Activated CD4-positive, alpha-beta T cell treated with anti-CD3 and anti-CD28 coated beads for 36 hours (primary cell): ENCODE measurements at regions not wholly inside any gene's neighbourhood (a gene's known extent, or its start where the extent isn't known, plus 50 kb on each side); places are given as distances from the start of the nearest gene placed in this dataset.
A peak's percentile ranks its signal among the peaks of the same experiment; 100 is the strongest.

Experiments used
- ATAC-seq: fragments of 200-7000 bp; cut with Tn5 transposase; one replicate; pipeline ENCODE4 v1.10.0; 2021; ENCODE audit warnings: mild to moderate bottlenecking, moderate library complexity
- CTCF ChIA-PET: fragments of 350-600 bp; sonication (Branson Sonifier 250); formaldehyde crosslinking; loops from one replicate; lab custom pipeline; 2021; ENCODE audit warnings: antibody characterized with exemption; lab: Charles Lee
- POLR2A ChIA-PET: fragments of 350-600 bp; sonication (Branson Sonifier 250); formaldehyde crosslinking; loops from one replicate; lab custom pipeline; 2021; ENCODE audit warnings: antibody characterized with exemption, inconsistent platforms; lab: Charles Lee
- DNase-seq: peaks from one replicate; pipeline ENCODE4 v3.0.0-alpha.2; 2020
- H3K27ac Mint-ChIP-seq: one replicate; pipeline ENCODE4 v1.8.0; 2021; ENCODE audit warnings: mixed read lengths
- H3K27me3 Mint-ChIP-seq: one replicate; pipeline ENCODE4 v1.8.0; 2021; ENCODE audit warnings: mixed read lengths
- H3K36me3 Mint-ChIP-seq: one replicate; pipeline ENCODE4 v1.8.0; 2021; ENCODE audit warnings: low read depth, mixed read lengths
- H3K4me1 Mint-ChIP-seq: one replicate; pipeline ENCODE4 v1.8.0; 2021; ENCODE audit warnings: mixed read lengths
- H3K4me3 Mint-ChIP-seq: one replicate; pipeline ENCODE4 v1.8.0; 2021; ENCODE audit warnings: mild to moderate bottlenecking, moderate library complexity, mixed read lengths
- H3K9me3 Mint-ChIP-seq: one replicate; pipeline ENCODE4 v1.8.0; 2021; ENCODE audit warnings: low read depth, mixed read lengths
- intact Hi-C, 2 experiments: fragments of 100-400 bp; cut with DNase I in 1 of 2; cut with micrococcal nuclease in 1 of 2; formaldehyde crosslinking; loops; one replicate each; pipeline versions ENCODE4 v1.14.2 to v1.15.1; 2022 to 2024; cut with DNase I, micrococcal nuclease

DNA sequence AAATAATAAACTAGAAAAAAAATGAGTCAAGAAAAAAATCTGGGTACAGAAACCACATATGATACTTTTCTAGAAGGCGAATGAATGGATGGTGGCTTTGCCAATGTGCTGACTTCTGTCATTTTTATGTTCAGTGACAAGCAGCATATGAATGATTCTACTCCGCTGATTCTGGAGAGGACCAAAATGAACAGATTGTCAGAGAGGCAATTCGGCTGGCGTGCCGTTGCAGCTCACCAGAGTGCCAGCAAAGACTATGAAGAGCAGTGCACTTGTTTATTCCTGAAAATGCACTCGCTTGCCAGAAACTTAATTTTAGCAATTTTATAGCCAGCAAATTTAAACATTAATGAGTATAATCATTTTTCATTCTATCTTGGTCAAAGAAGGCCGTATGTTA lies 105.9 kb upstream of the NYAP2 start:
- CTCF ChIA-PET = interaction anchor here (1.0 kb wide), 1 partner anchor 12 kb away, joined by 5 read pairs; no protein-coding TSS in a partner anchor
- DNase-seq (no peak), ATAC-seq (no peak)
- H3K27me3 Mint-ChIP-seq = no peaks in the 10 kb centered on the region
- H3K36me3 Mint-ChIP-seq = no peaks in the 10 kb centered on the region
- no peak overlapping the region for H3K27ac Mint-ChIP-seq
- no peaks in the 10 kb centered on the region for H3K9me3 Mint-ChIP-seq
- no peak overlapping the region for H3K4me3 Mint-ChIP-seq
- intact Hi-C loops = no loop called here
- POLR2A ChIA-PET = no interaction called here
- H3K4me1 Mint-ChIP-seq = no peaks in the 10 kb centered on the region

DNA sequence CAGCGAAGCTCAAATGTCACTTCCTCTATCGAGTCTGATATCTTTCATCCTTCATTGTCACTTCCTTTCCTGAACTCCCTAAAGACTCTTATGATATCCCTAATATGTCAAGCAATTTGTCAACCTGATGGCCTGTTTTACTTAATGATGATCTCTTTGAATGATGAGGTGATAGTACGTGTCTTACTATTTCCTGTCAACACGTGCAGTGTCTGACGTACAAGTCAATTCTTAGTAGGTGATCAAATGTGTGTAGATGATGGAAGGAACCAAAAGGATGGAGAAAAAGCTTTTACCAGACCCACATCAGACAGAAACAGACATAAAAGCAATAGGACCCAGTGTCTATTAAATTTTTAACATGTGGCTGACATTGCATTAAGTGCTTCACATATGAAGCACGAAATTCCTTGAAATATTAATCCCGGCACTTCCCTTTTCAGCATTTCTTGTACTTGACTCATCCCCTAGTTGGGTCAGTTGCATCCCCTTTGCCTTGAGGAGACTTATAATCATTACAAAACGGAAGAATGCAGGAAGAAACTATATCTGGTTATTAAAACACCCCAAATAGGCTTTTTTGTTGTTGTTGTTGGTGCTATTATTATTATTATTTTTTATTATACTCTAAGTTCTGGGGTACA lies 108.6 kb upstream of the NYAP2 start:
- DNase-seq (no peak), ATAC-seq (no peak)
- POLR2A ChIA-PET = no interaction called here
- CTCF ChIA-PET = interaction anchor here (0.8 kb wide), 1 partner anchor 34 kb away, joined by 3 read pairs; no protein-coding TSS in a partner anchor
- Mint-ChIP-seq H3K9me3 (no peaks in the 10 kb centered on the region), H3K27me3 (no peaks in the 10 kb centered on the region), H3K4me1 (no peaks in the 10 kb centered on the region), H3K4me3 (no peak overlapping the region), H3K36me3 (no peaks in the 10 kb centered on the region), H3K27ac (no peak overlapping the region)
- intact Hi-C loops = no loop called here

DNA sequence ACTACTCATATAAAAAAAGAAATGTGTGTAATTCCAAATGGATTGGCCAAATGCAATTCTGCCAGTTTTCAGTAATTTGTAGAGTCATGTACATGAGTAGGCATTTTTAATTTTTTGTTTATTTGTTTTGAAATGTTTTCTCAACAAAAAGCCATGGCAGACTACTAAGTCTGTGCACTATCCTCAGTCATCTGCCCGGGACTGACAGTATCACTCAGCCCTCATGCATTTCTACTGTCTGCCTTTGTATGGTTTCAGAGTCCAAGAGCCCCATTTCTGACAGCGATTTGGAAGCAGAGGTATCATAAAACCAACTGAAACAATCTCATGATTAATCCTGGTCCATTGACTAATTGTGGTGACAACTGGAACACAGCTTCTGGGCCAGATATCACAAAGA lies 109.9 kb upstream of the NYAP2 start:
- CTCF ChIA-PET = no interaction called here
- Mint-ChIP-seq H3K9me3 (no peaks in the 10 kb centered on the region), H3K27me3 (no peaks in the 10 kb centered on the region), H3K27ac (no peak overlapping the region), H3K4me3 (no peak overlapping the region), H3K36me3 (no peaks in the 10 kb centered on the region), H3K4me1 (no peaks in the 10 kb centered on the region)
- DNase-seq (no peak), ATAC-seq (no peak)
- POLR2A ChIA-PET = no interaction called here
- intact Hi-C loops = no loop called here

DNA sequence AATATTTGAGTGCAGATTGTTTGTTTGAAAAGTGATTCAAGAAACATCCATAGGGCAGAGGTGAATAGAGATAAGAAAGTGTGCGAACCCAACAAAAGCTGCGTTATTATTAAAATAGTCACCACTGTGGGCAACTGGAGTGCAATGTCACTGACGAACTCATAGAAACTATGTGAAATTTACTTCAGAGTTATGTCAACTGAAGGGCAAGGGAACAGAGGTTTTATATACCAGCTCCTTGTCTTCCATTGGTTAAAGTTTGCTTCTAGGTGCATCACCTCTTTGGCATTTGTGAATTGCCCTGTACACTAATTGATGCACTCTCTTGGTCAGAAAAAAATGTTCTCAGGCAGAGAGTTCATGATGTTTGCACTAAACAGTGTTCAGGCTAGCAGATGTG lies 110.5 kb upstream of the NYAP2 start:
- DNase-seq (no peak), ATAC-seq (no peak)
- intact Hi-C loops = no loop called here
- Mint-ChIP-seq H3K9me3 (no peaks in the 10 kb centered on the region), H3K4me3 (no peak overlapping the region), H3K27ac (no peak overlapping the region), H3K36me3 (no peaks in the 10 kb centered on the region), H3K4me1 (no peaks in the 10 kb centered on the region), H3K27me3 (no peaks in the 10 kb centered on the region)
- CTCF ChIA-PET = no interaction called here
- POLR2A ChIA-PET = interaction anchor here (0.6 kb wide), 1 partner anchor 93 kb away, joined by 6 read pairs; no protein-coding TSS in a partner anchor

DNA sequence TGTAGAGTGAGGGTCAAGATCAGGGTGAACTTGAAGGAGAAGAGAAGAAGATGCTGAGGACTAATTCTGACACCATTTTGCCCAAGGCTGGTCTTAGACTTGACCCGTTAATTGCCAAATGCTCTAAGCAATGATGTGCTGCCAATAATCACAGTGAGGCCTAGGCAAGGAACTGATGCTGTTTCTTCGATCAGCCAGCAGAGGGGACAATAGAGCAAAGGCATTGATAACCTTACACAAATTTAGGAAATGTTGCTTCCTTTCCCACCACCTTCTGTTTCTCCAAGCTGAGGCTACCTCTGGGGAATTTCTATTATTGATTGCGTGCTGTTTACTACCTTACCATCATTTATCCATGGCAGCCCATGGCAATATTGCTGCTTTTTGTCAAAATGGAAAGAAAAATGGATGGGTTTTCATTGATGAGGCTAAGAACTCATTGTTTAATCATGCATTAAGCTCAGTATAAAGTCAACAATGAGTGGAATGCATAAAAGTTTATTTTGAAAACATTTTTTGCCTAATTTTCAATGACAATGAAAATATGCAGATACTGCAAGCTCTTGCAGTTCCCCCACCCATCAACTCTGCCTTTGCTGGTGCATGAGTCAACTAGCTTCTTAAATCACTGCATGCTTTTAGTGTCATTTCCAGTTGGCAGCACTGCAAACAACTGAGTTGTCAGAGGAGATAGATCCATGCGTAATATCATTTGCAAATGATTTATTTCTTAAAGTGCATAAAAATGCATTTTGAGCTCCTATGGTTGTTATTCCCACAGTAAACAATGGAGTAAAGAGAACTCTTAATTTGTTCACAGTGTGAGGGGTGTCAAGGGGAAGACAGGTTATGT lies 116.4 kb upstream of the NYAP2 start:
- no peaks in the 10 kb centered on the region for H3K9me3 Mint-ChIP-seq
- no peak overlapping the region for H3K27ac Mint-ChIP-seq
- DNase-seq (peak; percentile 25), ATAC-seq (peak; percentile 73)
- H3K27me3 Mint-ChIP-seq = no peaks in the 10 kb centered on the region
- ChIA-PET CTCF (interaction anchor here (0.6 to 5.2 kb wide), 17 partner anchors 10 to 1510 kb away, joined by 3 to 45 read pairs (median 3); no protein-coding TSS in a partner anchor), POLR2A (no interaction called here)
- no peaks in the 10 kb centered on the region for H3K36me3 Mint-ChIP-seq
- H3K4me1 Mint-ChIP-seq = no peaks in the 10 kb centered on the region
- intact Hi-C loops = loop anchor here (1.0 kb wide), 1 partner anchor 377 kb away; no protein-coding TSS in a partner anchor
- H3K4me3 Mint-ChIP-seq = no peak overlapping the region

DNA sequence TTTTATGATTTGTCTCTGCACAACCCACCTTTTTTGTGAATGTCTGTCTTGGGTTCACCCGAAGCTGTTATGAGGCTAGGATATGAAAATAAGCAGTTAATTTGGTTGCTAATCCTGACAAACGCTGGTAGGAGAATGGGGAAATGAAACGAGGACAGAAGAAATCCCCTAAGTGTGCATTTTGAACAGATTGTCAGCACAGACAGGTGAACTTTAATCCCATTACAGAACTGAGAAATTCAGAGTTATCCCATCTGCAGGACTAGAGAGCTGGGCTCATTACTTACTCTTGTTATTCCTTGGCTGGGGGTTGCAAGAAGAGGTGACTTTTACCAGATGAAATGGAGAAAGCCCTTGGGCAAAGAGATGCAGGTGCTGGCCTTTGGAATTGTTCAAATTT lies 123.3 kb upstream of the NYAP2 start:
- H3K27ac Mint-ChIP-seq = no peak overlapping the region
- DNase-seq (no peak), ATAC-seq (no peak)
- intact Hi-C loops = no loop called here
- H3K36me3 Mint-ChIP-seq = peaks cover 2% of the 10 kb centered on the region
- CTCF ChIA-PET = no interaction called here
- H3K4me3 Mint-ChIP-seq = no peak overlapping the region
- H3K4me1 Mint-ChIP-seq = no peaks in the 10 kb centered on the region
- H3K9me3 Mint-ChIP-seq = peaks cover 12% of the 10 kb centered on the region
- H3K27me3 Mint-ChIP-seq = no peaks in the 10 kb centered on the region
- POLR2A ChIA-PET = no interaction called here

DNA sequence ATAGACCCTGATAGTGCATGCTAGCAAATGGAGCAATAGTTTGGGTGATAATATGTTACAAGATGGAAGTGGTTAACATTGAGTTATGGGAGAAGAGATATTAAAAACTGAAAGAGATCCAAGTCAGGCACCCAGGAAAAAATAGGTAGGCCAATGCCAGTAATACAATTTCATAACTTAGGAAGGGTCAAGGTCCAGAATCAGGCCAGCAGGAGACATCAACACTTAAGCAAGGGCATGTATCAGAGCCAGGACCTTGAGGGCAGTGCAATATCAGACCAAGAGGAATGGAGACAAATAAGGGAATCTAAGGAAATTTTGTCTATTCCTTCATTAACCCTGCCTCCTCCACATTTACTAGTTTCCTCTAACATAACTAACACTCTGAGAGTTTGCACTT lies 124.1 kb upstream of the NYAP2 start:
- H3K4me1 Mint-ChIP-seq = no peaks in the 10 kb centered on the region
- ATAC-seq = no peak
- CTCF ChIA-PET = no interaction called here
- H3K27me3 Mint-ChIP-seq = no peaks in the 10 kb centered on the region
- POLR2A ChIA-PET = no interaction called here
- no peak overlapping the region for H3K27ac Mint-ChIP-seq
- H3K36me3 Mint-ChIP-seq = peaks cover 2% of the 10 kb centered on the region
- intact Hi-C loops = no loop called here
- H3K9me3 Mint-ChIP-seq = peaks cover 12% of the 10 kb centered on the region
- no peak overlapping the region for H3K4me3 Mint-ChIP-seq
- DNase-seq = no peak

DNA sequence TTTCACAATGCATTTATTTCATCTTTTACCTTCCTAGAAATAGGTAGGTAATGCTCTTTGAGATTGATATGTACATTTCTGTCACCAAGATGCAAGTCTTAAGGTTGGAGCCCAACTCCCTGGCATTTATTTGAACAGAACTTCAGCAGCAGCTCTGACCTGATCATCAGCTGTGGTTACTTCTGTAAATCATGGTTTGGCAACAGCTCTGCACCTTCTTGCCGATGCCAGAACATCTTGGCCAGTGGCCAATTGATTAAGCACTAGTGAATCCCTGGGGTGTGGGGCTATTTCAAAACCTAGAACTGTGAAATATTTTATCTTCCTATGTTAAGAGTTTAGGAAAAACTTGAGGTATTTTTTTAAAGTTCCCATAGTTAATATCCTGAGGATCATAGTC lies 124.8 kb upstream of the NYAP2 start:
- Mint-ChIP-seq H3K4me1 (no peaks in the 10 kb centered on the region), H3K4me3 (no peak overlapping the region), H3K27ac (no peak overlapping the region), H3K27me3 (no peaks in the 10 kb centered on the region), H3K36me3 (peaks cover 2% of the 10 kb centered on the region), H3K9me3 (peaks cover 12% of the 10 kb centered on the region)
- intact Hi-C loops = no loop called here
- ATAC-seq (no peak), DNase-seq (no peak)
- ChIA-PET CTCF (interaction anchor here (0.6 kb wide), 1 partner anchor 13 kb away, joined by 3 read pairs; no protein-coding TSS in a partner anchor), POLR2A (no interaction called here)

DNA sequence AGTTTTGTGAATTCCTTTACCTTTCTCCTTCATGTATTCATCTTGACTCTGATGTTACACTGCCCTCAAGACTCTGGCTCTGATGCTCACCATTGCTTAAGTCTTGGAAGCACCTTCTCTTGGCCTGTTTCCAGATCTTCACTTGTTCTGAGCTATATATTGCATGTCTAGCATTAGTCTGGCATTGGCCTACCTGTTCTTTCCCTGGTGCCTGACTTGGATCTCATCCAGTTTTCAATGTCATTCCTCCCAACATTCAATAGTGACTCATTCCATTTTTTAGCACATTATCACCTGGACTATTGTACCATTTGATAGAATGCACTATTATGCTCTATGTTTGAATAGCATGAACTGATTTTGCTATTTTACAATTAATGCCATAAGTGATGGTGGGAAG lies 127.3 kb upstream of the NYAP2 start:
- POLR2A ChIA-PET = no interaction called here
- no peak for ATAC-seq

DNA sequence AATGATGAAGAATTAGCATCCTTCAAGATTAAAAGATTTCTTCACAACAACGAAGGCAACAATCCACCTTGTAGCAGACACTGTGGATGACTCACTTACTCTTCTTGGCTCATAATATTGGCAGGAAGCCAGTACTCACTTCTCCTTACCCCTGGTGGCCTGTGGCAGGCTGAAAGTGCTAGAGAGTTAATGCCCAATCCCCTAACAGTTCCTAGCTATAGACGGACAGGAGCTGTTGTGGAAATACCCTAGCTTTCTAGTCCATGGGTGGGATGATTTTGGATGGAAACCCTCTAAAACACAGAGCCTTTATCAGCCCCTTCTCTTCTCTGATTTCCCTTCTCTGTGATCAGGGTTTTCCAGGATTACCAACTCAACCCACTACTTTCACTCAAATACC lies 128.6 kb upstream of the NYAP2 start:
- Mint-ChIP-seq H3K27ac (no peak overlapping the region), H3K9me3 (no peaks in the 10 kb centered on the region), H3K4me1 (no peaks in the 10 kb centered on the region), H3K27me3 (no peaks in the 10 kb centered on the region), H3K36me3 (no peaks in the 10 kb centered on the region), H3K4me3 (no peak overlapping the region)
- intact Hi-C loops = no loop called here
- ChIA-PET CTCF (interaction anchor here (0.8 kb wide), 1 partner anchor 1466 kb away, joined by 3 read pairs; no protein-coding TSS in a partner anchor), POLR2A (no interaction called here)
- ATAC-seq (peak; percentile 74), DNase-seq (peak; percentile 23)

More for the DNA sequence above, 127.3 kb upstream of the NYAP2 start:
- no peaks in the 10 kb centered on the region for H3K27me3 Mint-ChIP-seq
- no peaks in the 10 kb centered on the region for H3K4me1 Mint-ChIP-seq
- H3K27ac Mint-ChIP-seq = no peak overlapping the region
- H3K9me3 Mint-ChIP-seq = peaks cover 6% of the 10 kb centered on the region
- no peak for DNase-seq
- intact Hi-C loops = no loop called here
- CTCF ChIA-PET = no interaction called here
- H3K36me3 Mint-ChIP-seq = peaks cover 2% of the 10 kb centered on the region
- H3K4me3 Mint-ChIP-seq = no peak overlapping the region

DNA sequence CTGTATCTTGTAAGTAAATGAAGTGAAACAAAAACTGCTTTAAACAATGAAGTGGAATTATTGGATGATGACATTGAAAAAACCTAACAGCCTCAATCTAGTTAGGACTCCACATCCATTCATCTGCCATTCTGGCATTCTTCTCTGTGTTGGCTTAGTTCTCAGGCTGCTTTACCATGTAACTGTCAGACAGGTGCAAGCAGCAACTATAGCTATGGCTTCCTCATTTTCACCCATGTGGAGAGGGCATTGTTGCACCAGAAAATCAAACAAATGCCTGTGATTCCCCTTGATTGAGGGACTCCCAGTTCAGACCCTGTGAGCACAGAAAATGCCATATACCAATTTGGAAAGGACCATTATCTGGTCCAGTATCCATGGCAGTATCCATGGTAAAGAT lies 129.5 kb upstream of the NYAP2 start:
- Mint-ChIP-seq H3K36me3 (no peaks in the 10 kb centered on the region), H3K27me3 (no peaks in the 10 kb centered on the region), H3K4me3 (no peak overlapping the region), H3K27ac (no peak overlapping the region), H3K4me1 (no peaks in the 10 kb centered on the region), H3K9me3 (no peaks in the 10 kb centered on the region)
- CTCF ChIA-PET = no interaction called here
- intact Hi-C loops = no loop called here
- DNase-seq (no peak), ATAC-seq (no peak)
- POLR2A ChIA-PET = no interaction called here

DNA sequence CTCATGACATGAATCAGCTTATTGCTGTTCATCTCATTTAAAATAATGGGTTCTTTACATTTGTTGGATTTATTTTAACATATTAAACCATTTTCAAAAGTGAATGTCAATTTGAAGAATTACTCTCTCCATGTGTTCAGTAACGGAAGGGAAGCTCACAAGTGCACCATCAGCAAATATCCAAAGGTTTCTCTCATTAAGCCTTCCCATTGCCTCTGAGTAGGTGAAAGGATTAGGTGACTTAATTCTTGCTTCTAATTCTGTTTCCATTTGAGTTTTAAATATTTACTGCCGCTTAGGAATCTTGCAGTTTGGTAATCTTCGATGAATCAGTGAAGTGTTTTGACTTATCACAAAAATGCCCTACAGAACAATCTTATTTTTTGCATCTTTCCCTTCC lies 145.1 kb upstream of the NYAP2 start:
- ChIA-PET CTCF (no interaction called here), POLR2A (no interaction called here)
- no peak overlapping the region for H3K27ac Mint-ChIP-seq

More for the DNA sequence above, 145.1 kb upstream of the NYAP2 start:
- no peak for DNase-seq
- no peak for ATAC-seq
- peaks cover 6% of the 10 kb centered on the region for H3K27me3 Mint-ChIP-seq
- intact Hi-C loops = no loop called here
- H3K4me1 Mint-ChIP-seq = no peaks in the 10 kb centered on the region
- H3K36me3 Mint-ChIP-seq = no peaks in the 10 kb centered on the region
- peaks cover 7% of the 10 kb centered on the region for H3K9me3 Mint-ChIP-seq
- no peak overlapping the region for H3K4me3 Mint-ChIP-seq
